ENCODE measurements at regions not wholly inside any gene's neighbourhood (a gene's known extent, or its start where the extent isn't known, plus 50 kb on each side); places are given as distances from the start of the nearest gene placed in this dataset.

GRCh38 chr12:93080994-93081809, 152.1 kb upstream of the EEA1 start:
- TF ChIP-seq CTCF (conservative IDR thresholded peaks at IDR 0.05; ENCODE audit: low read depth, low read length): no peak
- no peak for TF ChIP-seq EZH2 (IDR thresholded peaks at IDR 0.05; ENCODE audit: low read length, unreplicated experiment)

All from PC-3 (cell line).